ENCODE measurements at regions not wholly inside any gene's neighbourhood (a gene's known extent, or its start where the extent isn't known, plus 50 kb on each side); places are given as distances from the start of the nearest gene placed in this dataset.
"Not testable (repeated sequence)": the region's sequence is repeated elsewhere in the genome, so short reads cannot be mapped to it uniquely, and the experiment has no call there.

DNA sequence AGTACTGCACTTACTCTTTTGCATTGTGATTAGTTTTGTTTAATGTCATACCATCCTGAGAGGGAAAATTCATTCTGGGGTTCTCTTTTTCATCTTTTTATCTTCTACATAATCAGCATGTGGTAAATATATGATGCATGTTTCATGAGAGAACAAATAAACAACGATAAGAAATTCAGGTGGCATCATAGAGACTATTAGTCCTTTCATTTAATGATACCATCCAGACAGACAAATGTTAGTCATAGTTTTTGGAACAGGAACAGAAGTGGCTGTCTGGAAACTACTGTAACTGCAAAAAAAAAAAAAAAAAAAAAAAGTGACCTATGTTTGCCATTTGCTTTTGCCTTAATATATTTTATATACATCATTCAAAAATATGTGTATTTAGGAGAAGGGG is 761.0 kb downstream of the EPHA4 start:
- DNase-seq (ENCODE audit: low read depth): no peak
- TF ChIP-seq CTCF (conservative IDR thresholded peaks at IDR 0.05; ENCODE audit: low read depth, low read length): no peak
- H3K4me3 ChIP-seq (ENCODE audit: low read depth, low read length): no peak overlapping the region

- peak; percentile 28 for DNase-seq (ENCODE audit: low read depth)
- no peak overlapping the region for H3K4me3 ChIP-seq (ENCODE audit: low read depth, low read length)
- TF ChIP-seq CTCF (conservative IDR thresholded peaks at IDR 0.05; ENCODE audit: low read depth, low read length): no peak
Observed at GRCh38 chr2:220811952-220812570, 760.0 kb downstream of the EPHA4 start.

DNA sequence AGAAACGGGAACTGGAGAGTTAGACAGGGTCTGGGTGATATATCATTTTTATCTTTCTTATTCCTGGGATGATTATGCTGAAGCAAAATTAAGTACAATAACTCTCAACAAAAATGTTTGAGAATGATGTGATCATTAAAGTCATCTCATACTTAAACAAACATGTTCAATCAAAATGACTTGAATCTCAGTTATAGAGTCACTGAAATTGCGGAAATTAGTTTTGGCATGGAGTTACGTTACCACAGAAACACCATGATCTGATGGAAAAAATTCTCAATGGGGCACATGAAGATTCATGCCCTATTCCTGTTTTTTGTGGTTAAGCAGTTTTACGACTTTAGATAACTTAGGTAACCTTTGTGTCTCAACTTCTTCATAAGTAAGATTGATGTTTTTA is 757.7 kb downstream of the EPHA4 start:
- DNase-seq (ENCODE audit: low read depth): no peak
- no peak overlapping the region for H3K4me3 ChIP-seq (ENCODE audit: low read depth, low read length)
- TF ChIP-seq CTCF (conservative IDR thresholded peaks at IDR 0.05; ENCODE audit: low read depth, low read length): no peak

DNA sequence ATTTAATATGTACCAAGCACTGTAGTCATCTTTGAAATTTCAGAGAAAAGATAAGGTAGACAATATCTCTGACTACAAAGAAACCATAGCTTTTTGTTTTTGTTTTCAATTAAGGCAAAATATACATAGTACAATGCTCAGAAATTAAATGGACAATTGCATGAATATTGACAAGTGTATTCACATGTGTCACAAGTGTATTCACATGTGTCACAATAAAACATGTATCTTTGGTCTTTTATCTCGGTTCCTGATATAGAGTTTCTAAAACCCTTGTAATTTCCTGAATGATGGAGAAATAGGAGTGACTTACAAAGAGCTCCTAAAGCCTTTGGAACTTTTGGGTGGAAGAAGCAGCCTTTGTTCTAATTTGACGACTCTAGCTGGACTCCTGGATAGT is 756.4 kb downstream of the EPHA4 start:
- no peak overlapping the region for H3K4me3 ChIP-seq (ENCODE audit: low read depth, low read length)
- no peak for TF ChIP-seq CTCF (conservative IDR thresholded peaks at IDR 0.05; ENCODE audit: low read depth, low read length)
- no peak for DNase-seq (ENCODE audit: low read depth)

GRCh38 chr2:220821683-220822082 is 750.4 kb downstream of the EPHA4 start:
- TF ChIP-seq CTCF (conservative IDR thresholded peaks at IDR 0.05; ENCODE audit: low read depth, low read length): no peak
- DNase-seq (ENCODE audit: low read depth): no peak

DNA sequence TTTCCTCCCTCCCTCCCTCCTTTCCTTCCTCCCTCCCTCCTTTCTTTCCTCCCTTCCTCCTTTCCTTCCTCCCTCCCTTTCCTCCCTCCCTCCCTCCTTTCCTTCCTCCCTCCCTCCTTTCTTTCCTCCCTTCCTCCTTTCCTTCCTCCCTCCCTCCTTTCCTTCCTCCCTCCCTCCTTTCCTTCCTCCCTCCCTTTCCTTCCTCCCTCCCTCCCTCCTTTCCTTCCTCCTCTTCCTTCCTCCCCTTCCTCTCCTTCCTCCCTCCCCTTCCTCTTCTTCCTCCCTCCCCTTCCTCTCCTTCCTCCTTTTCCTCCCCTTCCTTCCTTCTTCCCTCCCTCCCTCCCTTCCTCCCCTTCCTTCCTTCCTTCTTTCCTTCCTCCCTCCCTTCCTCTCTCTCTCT is 748.5 kb downstream of the EPHA4 start:
- H3K4me3 ChIP-seq (ENCODE audit: low read depth, low read length): not testable (repeated sequence)

More at GRCh38 chr2:220821683-220822082, 750.4 kb downstream of the EPHA4 start:
- H3K4me3 ChIP-seq (ENCODE audit: low read depth, low read length): no peak overlapping the region

GRCh38 chr2:220833446-220833845 is 738.7 kb downstream of the EPHA4 start:
- TF ChIP-seq CTCF (conservative IDR thresholded peaks at IDR 0.05; ENCODE audit: low read depth, low read length): no peak
- DNase-seq (ENCODE audit: low read depth): no peak

More for the DNA sequence above, 748.5 kb downstream of the EPHA4 start:
- DNase-seq (ENCODE audit: low read depth): not testable (repeated sequence)

More at GRCh38 chr2:220833446-220833845, 738.7 kb downstream of the EPHA4 start:
- H3K4me3 ChIP-seq (ENCODE audit: low read depth, low read length): no peak overlapping the region

All from choroid plexus epithelial cell (primary cell).